HG03066 (cell line): ENCODE measurements at regions not wholly inside any gene's neighbourhood (a gene's known extent, or its start where the extent isn't known, plus 50 kb on each side); places are given as distances from the start of the nearest gene placed in this dataset.

ENCODE experiments used
- ATAC-seq: cut with Tn5 transposase; IDR thresholded peaks from one replicate; pipeline ENCODE4 v1.9.1; 2021; ENCODE audit warnings: low read depth; ENCODE audit not compliant: unreplicated experiment

DNA sequence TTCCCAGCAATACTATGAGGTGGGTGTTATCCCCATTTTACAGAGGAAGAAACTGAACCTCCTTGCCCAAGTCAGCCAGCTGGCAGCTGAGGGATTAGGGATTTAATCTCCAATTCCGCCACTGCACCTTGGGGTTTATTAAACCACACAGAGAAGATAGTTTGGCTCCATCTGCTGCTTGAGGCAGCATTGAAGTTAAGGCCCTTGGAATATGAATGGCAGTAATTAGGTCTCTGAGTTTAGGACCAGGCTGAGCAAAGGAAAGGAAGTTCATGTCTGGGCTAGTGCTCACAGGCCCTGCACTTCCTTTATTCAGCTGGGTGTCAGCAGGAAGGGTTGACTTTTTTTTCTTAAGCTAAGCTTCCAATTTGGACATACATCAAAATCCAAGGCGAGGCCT, 86.9 kb upstream of the GDNF start:
- no peak for ATAC-seq

DNA sequence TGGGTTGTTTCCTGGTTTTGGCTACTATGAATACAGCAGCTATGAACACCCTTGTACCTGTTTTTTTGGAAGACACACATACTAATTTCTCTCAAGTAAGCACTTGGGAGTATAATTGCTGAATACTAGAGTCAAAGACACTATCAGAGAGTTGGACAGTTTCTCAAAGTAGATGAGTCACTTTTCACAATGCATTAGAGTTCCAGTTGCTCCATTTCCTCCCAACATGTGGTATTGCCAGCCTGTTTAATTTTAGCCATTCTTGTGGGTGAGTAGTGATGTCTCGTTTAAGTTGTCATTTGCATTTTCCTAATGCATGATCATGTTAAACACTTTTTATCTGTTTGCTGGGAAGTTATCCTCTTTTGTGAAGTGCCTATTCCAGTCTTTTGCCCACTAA, 81.6 kb upstream of the GDNF start:
- no peak for ATAC-seq

DNA sequence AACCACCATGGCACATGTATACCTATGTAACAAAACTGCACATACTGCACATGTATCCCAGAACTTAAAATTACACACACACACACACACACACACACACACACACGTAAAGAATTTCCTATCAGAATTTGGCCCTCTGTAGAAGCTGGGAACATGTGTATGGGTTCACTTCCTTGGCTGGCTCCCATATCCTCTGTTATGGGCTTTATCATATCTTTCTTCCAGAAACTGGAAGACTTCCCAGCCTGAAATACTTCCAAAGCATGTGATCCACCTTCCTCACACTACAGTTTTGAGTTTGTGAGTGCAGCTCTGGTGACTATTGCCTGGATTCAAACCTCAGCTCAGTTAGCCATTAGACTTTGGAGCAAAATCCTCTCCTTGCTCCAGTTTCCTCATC, 78.6 kb upstream of the GDNF start:
- no peak for ATAC-seq

DNA sequence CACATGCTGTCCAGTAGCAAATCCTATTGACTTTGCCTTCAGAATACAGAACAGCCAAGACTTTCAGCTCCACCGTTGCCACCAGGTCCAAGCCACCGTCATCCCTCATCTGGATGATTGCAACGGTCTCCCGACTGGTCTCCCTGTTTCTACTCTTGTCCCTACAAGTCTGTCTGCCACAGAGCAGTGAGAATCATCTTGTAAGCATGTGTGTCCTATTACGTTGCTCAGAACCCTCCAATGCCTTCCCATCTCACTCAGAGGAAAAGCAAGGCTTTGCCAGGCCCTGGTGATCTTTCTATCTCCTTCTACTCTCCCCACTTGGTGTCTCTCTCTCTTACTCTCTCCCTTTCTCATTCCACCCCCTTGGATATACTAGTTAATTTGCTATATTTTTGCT, 76.7 kb upstream of the GDNF start:
- no peak for ATAC-seq

DNA sequence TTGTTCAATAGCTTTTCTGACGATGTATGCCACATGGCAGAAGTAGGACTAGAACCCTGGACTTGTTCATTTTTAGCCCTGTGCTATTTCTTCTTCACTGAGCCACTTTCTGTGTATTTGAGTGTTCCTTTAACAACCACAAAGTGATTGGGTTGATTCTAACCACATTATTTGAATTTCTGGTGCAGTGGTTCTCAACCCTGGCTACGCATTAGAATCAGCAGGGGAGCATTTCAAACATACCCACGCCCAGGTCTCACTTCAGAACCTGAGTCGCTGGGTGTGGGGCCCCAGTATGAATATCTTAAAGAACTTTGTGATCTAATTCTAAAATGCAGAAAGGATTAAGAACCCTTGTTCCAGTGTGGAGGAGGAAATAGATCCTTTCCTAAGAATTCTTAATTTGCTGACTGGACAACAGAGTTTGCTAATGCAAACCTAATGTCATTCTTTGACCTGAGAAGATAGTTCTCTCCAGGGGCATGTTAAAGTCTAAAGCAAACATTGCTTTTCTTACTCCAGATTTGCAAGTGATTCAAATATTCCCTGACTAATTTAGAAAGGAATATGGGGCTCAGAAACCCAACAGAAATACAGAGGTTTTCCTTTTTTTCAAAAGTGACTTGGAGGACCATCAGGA, 75.4 kb upstream of the GDNF start:
- ATAC-seq: no peak

DNA sequence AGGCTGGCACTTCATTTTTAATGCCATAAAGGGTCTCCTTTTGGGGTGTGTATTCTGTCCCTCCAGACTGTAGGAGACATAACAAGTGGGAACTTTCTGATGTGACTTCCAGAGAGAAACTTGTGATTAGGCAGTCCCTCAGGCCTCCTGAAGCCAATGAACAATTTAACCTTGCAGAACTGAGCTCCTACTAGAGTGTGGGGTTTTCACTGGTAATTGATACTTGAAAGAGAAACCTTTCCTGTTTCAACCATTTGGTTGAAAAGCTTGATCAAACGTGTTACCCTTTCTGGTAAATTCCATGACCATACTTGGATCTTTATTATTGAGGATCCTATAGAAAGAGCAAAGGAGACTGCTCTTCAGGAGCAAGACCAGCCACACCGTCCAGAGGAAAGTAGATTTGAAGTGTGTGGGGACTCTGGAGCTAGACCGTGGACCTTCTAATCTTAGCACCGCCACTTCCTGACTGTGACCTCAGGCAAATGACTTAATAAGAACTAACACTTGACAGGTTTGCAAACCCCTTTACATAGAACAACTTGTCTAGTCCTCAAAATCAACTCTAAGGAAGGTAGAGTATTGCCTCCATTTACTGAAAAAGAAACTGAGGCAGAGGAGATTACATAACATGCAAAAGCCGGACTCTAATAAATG, 69.9 kb upstream of the GDNF start:
- peak; percentile 86 for ATAC-seq

DNA sequence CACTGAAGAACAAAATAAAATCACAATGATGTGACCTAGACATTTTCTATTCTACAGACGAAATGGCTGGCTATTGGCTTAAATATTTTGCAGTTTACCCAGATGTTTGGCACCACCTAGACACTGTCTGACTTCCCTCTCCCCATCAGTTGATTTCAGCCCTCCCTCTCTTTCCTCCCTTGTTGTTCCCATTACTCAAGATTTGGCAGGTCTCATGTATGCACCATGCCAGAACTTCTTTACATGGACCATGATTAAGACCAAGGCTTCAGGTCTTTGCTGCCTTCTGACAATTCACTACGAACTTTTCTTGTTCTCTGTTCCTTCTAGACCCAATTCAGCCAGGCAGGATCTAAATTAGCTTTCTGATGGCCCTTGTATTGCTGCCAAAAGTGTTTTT, 66.6 kb upstream of the GDNF start:
- no peak for ATAC-seq

DNA sequence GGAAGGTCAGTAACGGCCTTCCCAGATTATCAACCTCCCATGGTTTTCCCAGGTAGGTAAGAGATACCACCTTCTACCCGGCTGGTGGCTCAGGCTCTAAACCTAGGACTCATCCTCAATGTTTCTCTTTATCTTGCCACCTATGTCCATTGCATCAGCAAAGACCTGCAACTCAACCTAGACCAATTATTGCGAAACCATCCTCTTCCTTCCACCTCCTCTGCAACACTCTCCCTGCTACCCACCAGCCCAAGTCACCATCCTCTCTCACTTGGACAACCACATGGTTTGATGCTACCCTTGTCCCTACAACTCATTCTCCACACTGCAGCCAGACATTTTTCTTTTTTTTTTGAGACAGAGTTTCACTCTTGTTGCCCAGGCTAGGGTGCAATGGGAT, 65.4 kb upstream of the GDNF start:
- no peak for ATAC-seq

DNA sequence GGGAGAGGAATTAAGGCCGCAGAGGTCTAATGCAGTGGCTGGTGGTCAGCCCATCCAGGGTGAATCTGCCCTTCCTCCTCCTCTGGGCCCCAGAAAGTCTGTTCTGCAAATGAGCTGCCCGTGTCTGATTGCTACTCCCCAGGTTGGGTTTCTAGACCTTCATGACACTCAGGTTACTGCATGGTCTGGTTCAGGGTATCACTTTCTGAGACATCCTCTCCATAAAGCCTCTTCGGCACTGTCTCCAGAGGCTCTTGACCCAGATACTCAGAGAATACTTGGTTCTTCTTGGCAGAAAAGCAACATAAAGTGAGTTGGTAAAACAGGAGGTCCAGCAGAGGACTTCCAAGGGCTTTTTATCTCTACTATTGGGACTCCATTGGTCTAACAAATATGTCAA, 62.5 kb upstream of the GDNF start:
- ATAC-seq: no peak

DNA sequence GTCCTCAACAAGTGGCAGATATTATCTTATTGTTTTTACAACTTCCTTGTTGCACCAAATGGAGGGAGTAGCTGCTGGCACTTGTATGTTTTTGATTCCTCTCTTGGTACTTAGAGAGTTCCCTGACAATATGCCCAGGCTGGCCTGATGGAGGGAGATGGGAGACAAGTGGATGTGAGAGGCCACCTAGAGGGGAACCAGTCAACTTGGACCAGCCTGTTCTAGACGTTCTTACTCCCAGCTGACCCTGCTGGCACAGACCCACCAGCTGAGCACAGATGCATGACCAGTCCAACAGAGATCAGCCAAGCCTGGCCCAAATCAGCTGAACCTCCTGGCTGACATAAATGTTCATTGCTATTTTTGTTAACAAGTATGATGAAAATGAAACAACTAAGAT, 60.9 kb upstream of the GDNF start:
- ATAC-seq: no peak

DNA sequence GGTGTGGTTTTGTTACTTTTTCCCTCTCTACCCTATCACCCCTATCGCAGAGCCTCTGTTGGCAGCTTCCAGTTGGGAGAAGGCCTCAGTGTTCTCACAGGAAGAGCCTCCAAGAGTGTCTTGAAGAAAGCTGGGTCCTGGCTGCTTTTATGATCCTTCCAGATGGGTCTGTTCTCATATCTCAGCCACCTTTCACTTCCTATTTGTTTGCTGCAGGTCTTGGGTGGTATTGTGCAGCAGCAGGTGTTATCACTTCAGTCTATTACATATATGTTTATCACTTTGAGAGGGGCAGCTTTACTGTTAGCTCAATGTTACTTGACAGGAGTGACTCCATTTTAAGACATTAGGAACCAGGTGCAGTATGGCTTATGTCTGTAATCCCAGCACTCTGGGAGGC, 59.2 kb upstream of the GDNF start:
- no peak for ATAC-seq

DNA sequence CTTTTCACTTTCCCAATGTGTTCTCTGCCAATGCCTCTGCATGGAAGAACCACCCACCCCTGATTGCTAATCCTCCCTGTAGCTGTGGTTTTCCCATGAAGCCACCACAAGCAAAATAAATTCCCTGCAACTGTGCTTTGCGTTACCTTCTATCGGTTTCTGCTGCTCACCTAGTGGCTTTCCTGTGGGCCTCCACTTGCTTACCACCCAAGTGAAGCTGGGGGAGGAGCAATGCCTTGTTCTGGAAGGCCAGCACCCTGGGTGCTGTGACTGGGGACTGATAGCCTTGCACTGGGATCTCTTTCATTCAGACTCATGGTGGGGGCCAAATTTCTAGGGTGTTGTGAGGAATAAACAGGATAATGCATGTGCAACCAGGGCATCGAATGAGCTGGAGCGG, 56.3 kb upstream of the GDNF start:
- ATAC-seq: no peak

DNA sequence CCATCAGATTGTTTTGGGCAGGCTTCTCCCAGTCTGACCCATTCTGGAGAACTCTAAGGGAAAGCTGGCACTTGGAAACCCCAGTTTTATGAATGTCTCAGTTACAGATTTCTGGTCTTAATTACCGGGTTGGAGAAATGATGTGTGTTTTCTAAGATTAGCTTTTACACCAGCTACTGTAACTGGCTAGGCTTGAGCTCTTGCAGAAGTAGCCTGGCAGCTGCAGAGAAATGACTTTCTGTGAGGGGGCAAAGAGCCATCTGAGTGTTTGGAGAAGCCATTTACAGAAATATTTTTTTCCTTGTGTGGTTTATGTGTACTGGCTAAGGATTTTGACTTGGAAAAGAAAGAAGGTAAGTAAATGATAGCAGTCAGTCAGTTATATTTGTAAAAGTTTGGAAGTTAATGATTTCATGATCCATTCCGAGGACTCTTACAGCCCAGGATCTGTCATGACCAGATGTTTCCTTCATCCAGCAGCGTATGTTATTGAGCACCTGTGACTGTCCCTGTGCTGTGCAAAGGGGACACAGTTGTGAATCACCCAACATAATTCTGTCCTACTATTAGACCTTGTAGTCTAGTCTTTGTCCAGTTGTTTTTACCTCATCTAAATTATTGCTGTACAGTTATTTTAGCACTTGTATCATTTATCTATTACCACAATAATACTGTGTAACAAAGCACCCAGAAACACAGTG, 53.7 kb upstream of the GDNF start:
- no peak for ATAC-seq

DNA sequence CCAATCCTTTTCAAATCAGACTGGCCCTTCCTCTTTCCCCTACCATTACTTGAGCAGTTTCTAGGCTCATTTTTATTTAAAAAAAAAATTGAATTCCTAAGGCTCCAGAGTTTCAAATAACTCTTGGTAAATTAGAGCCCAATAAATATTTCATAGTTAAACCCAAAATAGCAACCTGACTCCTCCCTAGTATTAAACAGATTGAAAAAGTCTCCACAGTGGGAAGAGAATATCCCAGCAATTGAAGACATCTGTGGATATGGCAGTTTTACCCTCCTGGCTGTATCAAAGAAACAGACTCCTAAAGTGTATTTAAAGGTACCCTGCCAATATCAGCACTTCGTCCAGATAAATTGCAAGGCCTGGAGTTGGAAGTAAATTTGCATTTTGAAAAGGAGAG, 52.7 kb upstream of the GDNF start:
- ATAC-seq: no peak

DNA sequence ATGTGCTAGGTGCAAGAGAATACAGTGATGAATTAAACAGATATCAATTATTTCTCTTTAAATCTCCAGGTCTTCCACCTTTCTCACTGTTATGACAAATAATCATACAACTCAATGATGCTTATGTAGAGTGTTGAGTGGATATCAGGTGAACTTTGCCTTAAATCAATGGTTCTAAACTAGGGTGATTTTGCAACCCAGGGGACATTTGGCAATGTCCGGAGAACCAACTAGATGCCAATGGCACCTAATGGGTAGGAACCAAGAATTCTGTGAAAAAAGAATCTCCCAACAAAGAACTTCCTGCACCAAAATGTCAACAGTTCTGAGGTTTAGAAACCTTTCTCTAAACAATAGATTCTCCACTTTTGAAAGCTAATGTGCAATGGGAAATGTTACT, 52.0 kb upstream of the GDNF start:
- no peak for ATAC-seq

DNA sequence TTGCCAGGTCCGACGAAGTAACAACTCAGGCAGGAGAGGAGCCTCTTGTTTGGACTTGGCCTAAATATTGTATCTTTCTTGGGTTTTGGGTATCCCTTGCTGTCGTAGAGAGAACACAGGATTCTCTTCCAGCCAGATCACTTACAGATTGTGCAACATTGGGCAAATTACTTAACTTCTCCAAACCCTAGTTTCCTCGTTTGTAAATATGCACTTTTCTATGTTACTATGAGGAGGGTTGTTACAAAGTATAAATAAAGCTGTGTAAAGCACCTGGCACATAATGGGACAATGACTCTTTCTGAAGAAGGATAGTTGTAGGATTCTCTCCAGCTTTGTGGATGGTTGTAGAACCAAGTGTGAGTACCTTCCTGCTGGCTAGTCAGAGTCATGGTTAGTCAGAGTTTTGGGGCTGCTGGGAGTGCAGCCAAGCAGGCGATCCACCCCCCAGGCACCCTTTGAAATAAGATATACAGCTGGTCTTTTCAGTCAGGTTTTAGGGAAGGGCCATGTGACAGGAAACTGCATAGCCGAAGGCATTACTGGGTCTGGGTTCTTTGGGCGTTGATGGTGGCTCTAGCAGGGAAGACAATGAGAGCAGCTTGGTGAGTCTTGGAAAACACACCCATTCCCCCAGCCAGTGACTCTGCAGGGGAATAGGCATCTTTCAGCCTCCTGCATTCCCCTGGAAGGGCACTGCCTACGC, 49.9 kb upstream of the GDNF start:
- ATAC-seq: no peak
